GM20000 (cell line): ENCODE measurements at regions not wholly inside any gene's neighbourhood (a gene's known extent, or its start where the extent isn't known, plus 50 kb on each side); places are given as distances from the start of the nearest gene placed in this dataset.
"Not testable (repeated sequence)": the region's sequence is repeated elsewhere in the genome, so short reads cannot be mapped to it uniquely, and the experiment has no call there.

Source experiments
- DNase-seq: peaks from one replicate; pipeline ENCODE4 v3.0.0; 2012; ENCODE audit warnings: low spot score
- CTCF ChIP-seq: IDR thresholded peaks from 2 replicates; pipeline ENCODE4 v1.5.1; 2012; ENCODE audit warnings: mild to moderate bottlenecking, control low read depth; ENCODE audit errors: extremely low read depth, missing control alignments

- DNase-seq = no peak
- no peak for TF ChIP-seq CTCF
Observed at GRCh38 chr6:85063611-85064010, 299.2 kb upstream of the TBX18 start.

- no peak for TF ChIP-seq CTCF
- DNase-seq = no peak
Observed at GRCh38 chr6:85062884-85063283, 298.5 kb upstream of the TBX18 start.

- no peak for TF ChIP-seq CTCF
Observed at GRCh38 chr6:85058806-85059205, 294.4 kb upstream of the TBX18 start.

GRCh38 chr6:85050149-85050548 is 285.8 kb upstream of the TBX18 start:
- TF ChIP-seq CTCF = no peak
- DNase-seq = no peak

More at GRCh38 chr6:85058806-85059205, 294.4 kb upstream of the TBX18 start:
- no peak for DNase-seq

GRCh38 chr6:85049282-85049681 is 284.9 kb upstream of the TBX18 start:
- no peak for DNase-seq
- no peak for TF ChIP-seq CTCF

- DNase-seq = no peak
- TF ChIP-seq CTCF = no peak
Observed at GRCh38 chr6:85047818-85048217, 283.4 kb upstream of the TBX18 start.

GRCh38 chr6:85045767-85046166 is 281.4 kb upstream of the TBX18 start:
- not testable (repeated sequence) for DNase-seq

GRCh38 chr6:85044361-85044760 is 280.0 kb upstream of the TBX18 start:
- TF ChIP-seq CTCF = no peak
- DNase-seq = no peak
